ENCODE measurements at regions not wholly inside any gene's neighbourhood (a gene's known extent, or its start where the extent isn't known, plus 50 kb on each side); places are given as distances from the start of the nearest gene placed in this dataset.

- DNase-seq = no peak
- intact Hi-C loops (cut with micrococcal nuclease) = no loop called here
- no peak for ATAC-seq
Measured at GRCh38 chr3:156760333-156760732, 65.8 kb upstream of the LEKR1 start.

GRCh38 chr3:156761007-156761406, 65.1 kb upstream of the LEKR1 start:
- ATAC-seq = no peak
- no peak for DNase-seq
- intact Hi-C loops (cut with micrococcal nuclease) = no loop called here

- ATAC-seq = no peak
- DNase-seq = no peak
- intact Hi-C loops (cut with micrococcal nuclease) = no loop called here
Measured at GRCh38 chr3:156761713-156762451, 64.3 kb upstream of the LEKR1 start.

- peak; percentile 82 for ATAC-seq
- DNase-seq = no peak
- intact Hi-C loops (cut with micrococcal nuclease) = no loop called here
Measured at GRCh38 chr3:156762631-156763185, 63.4 kb upstream of the LEKR1 start.

GRCh38 chr3:156763386-156763785, 62.8 kb upstream of the LEKR1 start:
- ATAC-seq = no peak

GRCh38 chr3:156763931-156764720, 62.0 kb upstream of the LEKR1 start:
- intact Hi-C loops (cut with micrococcal nuclease) = no loop called here
- DNase-seq (no peak), ATAC-seq (no peak)

More at GRCh38 chr3:156763386-156763785, 62.8 kb upstream of the LEKR1 start:
- intact Hi-C loops (cut with micrococcal nuclease) = no loop called here
- DNase-seq = no peak

GRCh38 chr3:156764751-156765150, 61.4 kb upstream of the LEKR1 start:
- intact Hi-C loops (cut with micrococcal nuclease) = no loop called here
- no peak for ATAC-seq

GRCh38 chr3:156768390-156768789, 57.8 kb upstream of the LEKR1 start:
- DNase-seq = no peak
- intact Hi-C loops (cut with micrococcal nuclease) = no loop called here
- no peak for ATAC-seq

More at GRCh38 chr3:156764751-156765150, 61.4 kb upstream of the LEKR1 start:
- DNase-seq = no peak

- no peak for ATAC-seq
- intact Hi-C loops (cut with micrococcal nuclease) = no loop called here
- DNase-seq = no peak
Measured at GRCh38 chr3:156769721-156770654, 56.2 kb upstream of the LEKR1 start.

- intact Hi-C loops (cut with micrococcal nuclease) = no loop called here
- ATAC-seq (no peak), DNase-seq (no peak)
Measured at GRCh38 chr3:156770699-156771414, 55.3 kb upstream of the LEKR1 start.

GRCh38 chr3:156772588-156773206, 53.5 kb upstream of the LEKR1 start:
- DNase-seq (no peak), ATAC-seq (no peak)
- intact Hi-C loops (cut with micrococcal nuclease) = no loop called here

GRCh38 chr3:156776031-156776430, 50.1 kb upstream of the LEKR1 start:
- intact Hi-C loops (cut with micrococcal nuclease) = no loop called here
- ATAC-seq (no peak), DNase-seq (no peak)
